ENCODE measurements at regions not wholly inside any gene's neighbourhood (a gene's known extent, or its start where the extent isn't known, plus 50 kb on each side); places are given as distances from the start of the nearest gene placed in this dataset.

GRCh38 chr1:196071447-196071846, 536.8 kb downstream of the KCNT2 start:
- no peak for ATAC-seq
- TF ChIP-seq ZC3H10 (CRISPR knock-in tag; IDR thresholded peaks at IDR 0.05): no peak
- TF ChIP-seq ZNF8 (CRISPR knock-in tag; IDR thresholded peaks at IDR 0.05): no peak
- TF ChIP-seq ZFP3 (CRISPR knock-in tag; IDR thresholded peaks at IDR 0.05): no peak
- no peak for TF ChIP-seq TOX (CRISPR knock-in tag; IDR thresholded peaks at IDR 0.05; ENCODE audit: borderline replicate concordance)
- TF ChIP-seq, protein P1, sequence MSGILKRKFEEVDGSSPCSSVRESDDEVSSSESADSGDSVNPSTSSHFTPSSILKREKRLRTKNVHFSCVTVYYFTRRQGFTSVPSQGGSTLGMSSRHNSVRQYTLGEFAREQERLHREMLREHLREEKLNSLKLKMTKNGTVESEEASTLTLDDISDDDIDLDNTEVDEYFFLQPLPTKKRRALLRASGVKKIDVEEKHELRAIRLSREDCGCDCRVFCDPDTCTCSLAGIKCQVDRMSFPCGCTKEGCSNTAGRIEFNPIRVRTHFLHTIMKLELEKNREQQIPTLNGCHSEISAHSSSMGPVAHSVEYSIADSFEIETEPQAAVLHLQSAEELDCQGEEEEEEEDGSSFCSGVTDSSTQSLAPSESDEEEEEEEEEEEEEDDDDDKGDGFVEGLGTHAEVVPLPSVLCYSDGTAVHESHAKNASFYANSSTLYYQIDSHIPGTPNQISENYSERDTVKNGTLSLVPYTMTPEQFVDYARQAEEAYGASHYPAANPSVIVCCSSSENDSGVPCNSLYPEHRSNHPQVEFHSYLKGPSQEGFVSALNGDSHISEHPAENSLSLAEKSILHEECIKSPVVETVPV (CRISPR knock-in tag; IDR thresholded peaks at IDR 0.05): no peak
- no peak for TF ChIP-seq ZNF565 (CRISPR knock-in tag; conservative IDR thresholded peaks at IDR 0.05; ENCODE audit: low read depth)
- TF ChIP-seq, protein P2, sequence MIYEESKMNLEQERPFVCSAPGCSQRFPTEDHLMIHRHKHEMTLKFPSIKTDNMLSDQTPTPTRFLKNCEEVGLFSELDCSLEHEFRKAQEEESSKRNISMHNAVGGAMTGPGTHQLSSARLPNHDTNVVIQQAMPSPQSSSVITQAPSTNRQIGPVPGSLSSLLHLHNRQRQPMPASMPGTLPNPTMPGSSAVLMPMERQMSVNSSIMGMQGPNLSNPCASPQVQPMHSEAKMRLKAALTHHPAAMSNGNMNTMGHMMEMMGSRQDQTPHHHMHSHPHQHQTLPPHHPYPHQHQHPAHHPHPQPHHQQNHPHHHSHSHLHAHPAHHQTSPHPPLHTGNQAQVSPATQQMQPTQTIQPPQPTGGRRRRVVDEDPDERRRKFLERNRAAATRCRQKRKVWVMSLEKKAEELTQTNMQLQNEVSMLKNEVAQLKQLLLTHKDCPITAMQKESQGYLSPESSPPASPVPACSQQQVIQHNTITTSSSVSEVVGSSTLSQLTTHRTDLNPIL (CRISPR knock-in tag; IDR thresholded peaks at IDR 0.05; ENCODE audit: low read depth): no peak
- no peak for TF ChIP-seq GLIS3 (CRISPR knock-in tag; IDR thresholded peaks at IDR 0.05)
- TF ChIP-seq CSDC2 (CRISPR knock-in tag; IDR thresholded peaks at IDR 0.05): no peak
- TF ChIP-seq OSR1 (CRISPR knock-in tag; IDR thresholded peaks at IDR 0.05): no peak
- TF ChIP-seq ZNF70 (CRISPR knock-in tag; IDR thresholded peaks at IDR 0.05): no peak
- TF ChIP-seq TCF4 (CRISPR knock-in tag; IDR thresholded peaks at IDR 0.05; ENCODE audit: borderline replicate concordance): no peak

GRCh38 chr1:196070940-196071339, 537.3 kb downstream of the KCNT2 start:
- TF ChIP-seq GLIS3 (CRISPR knock-in tag; IDR thresholded peaks at IDR 0.05) (no peak), ESRRG (CRISPR knock-in tag; IDR thresholded peaks at IDR 0.05) (no peak), ZFP3 (CRISPR knock-in tag; IDR thresholded peaks at IDR 0.05) (no peak), POU6F1 (CRISPR knock-in tag; IDR thresholded peaks at IDR 0.05; ENCODE audit: borderline replicate concordance, low read depth) (no peak), OSR1 (CRISPR knock-in tag; IDR thresholded peaks at IDR 0.05) (no peak)
- ATAC-seq: no peak; the same call in 1 of the 3 replicates

DNA sequence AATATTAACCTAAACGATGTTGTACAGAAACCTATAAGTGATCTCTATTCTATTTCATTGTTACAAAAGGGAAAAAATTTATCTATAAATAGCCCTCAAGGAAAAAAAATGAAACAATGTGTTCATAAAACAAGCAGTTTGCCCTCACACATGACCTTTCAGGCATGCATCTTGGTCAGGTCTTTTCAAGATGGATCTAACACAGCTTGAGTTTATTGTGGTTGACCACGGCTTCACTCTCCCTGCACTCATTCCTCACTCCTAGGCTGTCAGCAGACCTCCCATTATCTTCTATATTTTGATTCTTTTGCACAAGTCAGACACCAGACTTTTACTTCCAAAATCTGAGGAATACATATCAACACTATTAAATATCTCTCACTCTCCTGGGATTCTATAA, 544.3 kb downstream of the KCNT2 start:
- ATAC-seq: peak; percentile 25; the same call in 1 of the 3 replicates
- TF ChIP-seq PPARA (CRISPR knock-in tag; IDR thresholded peaks at IDR 0.05; ENCODE audit: borderline replicate concordance) (no peak), ARNTL (CRISPR knock-in tag; IDR thresholded peaks at IDR 0.05; ENCODE audit: borderline replicate concordance, low read depth) (no peak), ZNF565 (CRISPR knock-in tag; conservative IDR thresholded peaks at IDR 0.05; ENCODE audit: low read depth) (no peak), RARB (CRISPR knock-in tag; IDR thresholded peaks at IDR 0.05) (no peak), BACH2 (CRISPR knock-in tag; IDR thresholded peaks at IDR 0.05; ENCODE audit: borderline replicate concordance) (no peak), ESRRG (CRISPR knock-in tag; IDR thresholded peaks at IDR 0.05) (no peak), GLIS3 (CRISPR knock-in tag; IDR thresholded peaks at IDR 0.05) (no peak), ZNF8 (CRISPR knock-in tag; IDR thresholded peaks at IDR 0.05) (no peak), ZFP30 (CRISPR knock-in tag; IDR thresholded peaks at IDR 0.05) (no peak), ISL1 (CRISPR knock-in tag; IDR thresholded peaks at IDR 0.05) (no peak)
- TF ChIP-seq, protein P2 (CRISPR knock-in tag; IDR thresholded peaks at IDR 0.05; ENCODE audit: low read depth): no peak

DNA sequence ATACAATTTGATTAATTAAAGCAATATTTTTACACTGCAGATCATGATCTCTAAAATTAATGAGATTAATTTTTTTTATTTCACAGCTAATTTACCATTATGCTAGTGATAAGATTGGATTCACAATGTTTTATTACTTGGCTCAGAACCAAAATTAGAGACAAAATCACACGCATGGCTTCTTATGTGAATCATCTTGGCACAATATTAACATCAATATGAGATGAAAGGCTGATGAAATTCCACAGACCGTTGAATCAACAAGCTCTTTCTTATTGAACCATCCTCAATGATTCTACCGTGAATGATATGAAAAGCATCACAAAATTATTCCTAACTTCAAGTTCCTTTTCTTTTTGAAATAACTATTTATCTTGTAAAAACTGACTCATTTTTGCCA, 544.9 kb downstream of the KCNT2 start:
- TF ChIP-seq, protein P1 (CRISPR knock-in tag; IDR thresholded peaks at IDR 0.05): no peak
- TF ChIP-seq ISL1 (CRISPR knock-in tag; IDR thresholded peaks at IDR 0.05) (no peak), ZC3H10 (CRISPR knock-in tag; IDR thresholded peaks at IDR 0.05) (no peak), CSDC2 (CRISPR knock-in tag; IDR thresholded peaks at IDR 0.05) (no peak), ZNF70 (CRISPR knock-in tag; IDR thresholded peaks at IDR 0.05) (no peak), ZNF565 (CRISPR knock-in tag; conservative IDR thresholded peaks at IDR 0.05; ENCODE audit: low read depth) (no peak), PPARA (CRISPR knock-in tag; IDR thresholded peaks at IDR 0.05; ENCODE audit: borderline replicate concordance) (no peak), TCF4 (CRISPR knock-in tag; IDR thresholded peaks at IDR 0.05; ENCODE audit: borderline replicate concordance) (no peak), ESRRG (CRISPR knock-in tag; IDR thresholded peaks at IDR 0.05) (no peak), BACH2 (CRISPR knock-in tag; IDR thresholded peaks at IDR 0.05; ENCODE audit: borderline replicate concordance) (no peak), ZFP30 (CRISPR knock-in tag; IDR thresholded peaks at IDR 0.05) (no peak), ARNTL (CRISPR knock-in tag; IDR thresholded peaks at IDR 0.05; ENCODE audit: borderline replicate concordance, low read depth) (no peak), GLIS3 (CRISPR knock-in tag; IDR thresholded peaks at IDR 0.05) (no peak), ZFP3 (CRISPR knock-in tag; IDR thresholded peaks at IDR 0.05) (no peak)
- ATAC-seq: 0 out of 3 replicates have a peak, but pooled peaks have one; percentile 28
